8988T (cell line): ENCODE measurements at regions not wholly inside any gene's neighbourhood (a gene's known extent, or its start where the extent isn't known, plus 50 kb on each side); places are given as distances from the start of the nearest gene placed in this dataset.

ENCODE experiments used
- DNase-seq: peaks from one replicate; pipeline ENCODE4 v3.0.0; 2011

DNA sequence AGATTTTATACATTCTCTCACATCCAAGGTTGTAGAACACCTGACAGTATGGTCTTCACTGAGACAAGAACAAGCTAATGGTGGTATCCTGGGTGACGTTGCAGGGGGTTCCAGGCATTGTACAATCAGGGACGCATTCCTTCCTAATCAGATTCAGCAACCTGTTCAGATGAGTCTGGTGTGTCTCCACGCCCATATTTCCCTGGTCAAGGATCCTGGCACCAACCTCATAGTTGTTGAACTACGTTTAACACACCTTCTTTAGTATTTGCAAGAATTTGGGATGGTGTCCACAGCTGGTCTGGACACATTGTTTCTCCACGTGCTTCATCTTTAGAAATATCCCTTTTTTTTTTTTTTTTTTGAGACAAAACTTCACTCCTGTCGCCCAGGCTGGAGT lies 161.0 kb upstream of the CDYL start:
- DNase-seq, result no peak

GRCh38 chr6:4614637-4615036 lies 161.6 kb upstream of the CDYL start:
- DNase-seq, result no peak

DNA sequence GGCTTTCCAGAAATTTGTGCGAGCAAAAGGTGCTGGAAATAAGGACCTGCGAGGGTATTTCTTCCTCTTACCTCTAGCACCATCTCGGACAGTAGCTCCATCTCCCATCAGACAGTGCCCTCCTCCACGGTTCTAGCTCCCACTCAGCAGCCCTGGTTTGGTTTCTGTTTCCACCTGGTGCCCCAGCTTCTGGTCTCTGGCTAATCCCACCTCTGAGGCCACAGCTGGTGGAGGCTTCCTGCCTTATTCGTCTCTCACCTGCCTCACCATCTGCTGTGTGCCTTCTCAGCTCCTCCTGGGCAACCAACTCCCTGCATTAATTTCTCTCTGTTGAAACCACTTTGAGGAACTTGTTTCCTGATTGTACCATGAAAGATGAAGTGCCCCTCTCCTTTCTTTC lies 162.4 kb upstream of the CDYL start:
- DNase-seq, result no peak

GRCh38 chr6:4613381-4613780 lies 162.8 kb upstream of the CDYL start:
- DNase-seq, result no peak

DNA sequence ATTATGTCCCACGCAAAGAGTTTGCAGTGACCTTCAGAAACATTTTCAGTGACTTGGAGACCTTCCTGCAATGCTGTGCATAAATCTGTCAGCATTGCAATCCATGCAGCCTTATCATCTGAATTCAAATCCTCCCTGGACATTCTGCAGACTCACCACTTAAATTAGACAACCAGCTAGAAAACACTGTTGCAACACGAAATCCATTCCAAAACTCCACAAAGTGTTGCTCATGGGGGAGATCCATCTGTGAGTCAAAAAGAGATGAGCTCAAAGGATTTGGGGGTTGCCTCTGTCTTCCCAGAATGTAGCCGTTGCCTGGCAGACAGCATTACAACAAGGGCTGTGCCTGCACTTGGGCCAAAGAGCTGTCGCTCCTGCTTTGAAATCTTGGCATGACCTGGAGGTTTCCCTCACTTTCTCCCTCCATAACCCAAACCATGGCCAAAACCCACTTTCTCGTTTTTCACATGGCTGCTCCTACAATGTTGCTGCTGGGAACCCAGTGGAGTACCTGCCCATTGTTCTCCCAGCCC lies 163.5 kb upstream of the CDYL start:
- no peak for DNase-seq

GRCh38 chr6:4611429-4612129 lies 164.6 kb upstream of the CDYL start:
- DNase-seq, result no peak

DNA sequence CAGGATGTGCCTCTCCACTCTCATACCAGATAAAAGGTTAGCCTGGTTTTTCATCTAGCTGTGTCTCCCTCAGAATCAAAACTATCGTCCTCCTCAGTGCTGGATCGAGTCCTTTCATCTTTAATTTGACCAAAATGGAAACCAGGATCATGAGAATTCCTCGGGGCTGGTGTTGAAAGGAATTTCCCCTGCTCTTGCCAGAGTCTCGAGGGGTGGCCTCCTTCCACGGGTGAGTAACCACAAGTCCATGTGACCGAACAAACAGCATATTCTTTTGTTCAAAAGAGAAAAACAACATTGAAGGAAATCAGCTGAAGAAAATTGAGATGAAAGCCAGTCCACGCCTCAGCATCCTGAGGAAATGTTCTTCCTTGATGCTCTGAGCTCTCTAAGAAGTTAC lies 165.9 kb upstream of the CDYL start:
- no peak for DNase-seq

DNA sequence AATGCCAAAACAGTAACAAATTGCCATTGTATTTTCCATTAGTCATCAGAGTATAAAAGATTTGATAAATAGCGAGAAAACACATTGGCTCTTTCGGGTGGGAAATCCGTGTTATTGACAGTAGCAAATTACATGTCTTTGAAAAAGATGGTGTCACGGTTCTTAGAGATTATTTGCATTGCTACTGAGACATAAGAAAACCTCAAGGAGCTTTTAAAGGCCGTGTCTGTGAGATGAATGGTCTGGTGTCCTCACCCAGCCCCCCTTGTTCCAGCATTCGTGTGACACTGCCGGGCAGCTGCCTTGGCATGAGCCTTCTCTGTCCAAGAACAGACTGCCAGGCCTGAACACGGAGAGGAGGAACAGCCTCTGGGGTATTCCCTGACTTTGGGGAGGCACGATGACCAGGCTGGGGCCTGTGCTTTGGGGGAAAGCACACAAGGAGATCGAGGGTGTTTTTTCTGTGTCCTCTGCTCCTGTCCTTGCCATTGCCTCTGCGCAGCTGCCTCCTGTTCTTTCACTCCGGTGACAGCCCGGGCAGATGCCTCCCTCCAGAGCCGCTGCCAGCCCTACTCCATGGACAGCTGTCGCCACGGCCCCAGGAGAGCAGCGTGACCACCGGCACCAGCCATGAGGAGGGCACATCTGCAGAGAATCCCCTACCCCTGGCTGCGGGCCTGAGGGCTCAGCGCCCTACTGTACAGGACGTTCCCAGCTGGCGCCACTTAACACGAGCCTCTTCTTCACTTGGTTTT lies 167.7 kb upstream of the CDYL start:
- no peak for DNase-seq

DNA sequence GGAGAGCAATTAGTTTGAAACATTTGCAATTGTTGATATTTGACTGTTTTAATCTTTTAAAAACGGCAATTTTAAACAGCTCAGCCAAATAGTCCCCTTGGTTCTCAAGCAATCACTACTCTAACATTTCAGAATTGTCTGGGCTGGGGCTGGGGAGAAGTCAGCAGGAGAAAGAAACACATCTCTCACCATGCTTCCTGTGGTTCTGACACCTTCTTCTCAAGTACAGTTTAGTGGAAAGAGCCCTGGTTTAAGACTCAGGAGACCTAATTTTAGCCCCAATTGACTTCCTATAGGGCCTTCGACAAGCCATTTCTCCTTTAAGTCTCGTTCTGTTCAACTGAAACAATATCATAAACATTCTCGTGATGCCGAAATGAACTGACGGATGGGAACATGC lies 168.4 kb upstream of the CDYL start:
- DNase-seq, result no peak

DNA sequence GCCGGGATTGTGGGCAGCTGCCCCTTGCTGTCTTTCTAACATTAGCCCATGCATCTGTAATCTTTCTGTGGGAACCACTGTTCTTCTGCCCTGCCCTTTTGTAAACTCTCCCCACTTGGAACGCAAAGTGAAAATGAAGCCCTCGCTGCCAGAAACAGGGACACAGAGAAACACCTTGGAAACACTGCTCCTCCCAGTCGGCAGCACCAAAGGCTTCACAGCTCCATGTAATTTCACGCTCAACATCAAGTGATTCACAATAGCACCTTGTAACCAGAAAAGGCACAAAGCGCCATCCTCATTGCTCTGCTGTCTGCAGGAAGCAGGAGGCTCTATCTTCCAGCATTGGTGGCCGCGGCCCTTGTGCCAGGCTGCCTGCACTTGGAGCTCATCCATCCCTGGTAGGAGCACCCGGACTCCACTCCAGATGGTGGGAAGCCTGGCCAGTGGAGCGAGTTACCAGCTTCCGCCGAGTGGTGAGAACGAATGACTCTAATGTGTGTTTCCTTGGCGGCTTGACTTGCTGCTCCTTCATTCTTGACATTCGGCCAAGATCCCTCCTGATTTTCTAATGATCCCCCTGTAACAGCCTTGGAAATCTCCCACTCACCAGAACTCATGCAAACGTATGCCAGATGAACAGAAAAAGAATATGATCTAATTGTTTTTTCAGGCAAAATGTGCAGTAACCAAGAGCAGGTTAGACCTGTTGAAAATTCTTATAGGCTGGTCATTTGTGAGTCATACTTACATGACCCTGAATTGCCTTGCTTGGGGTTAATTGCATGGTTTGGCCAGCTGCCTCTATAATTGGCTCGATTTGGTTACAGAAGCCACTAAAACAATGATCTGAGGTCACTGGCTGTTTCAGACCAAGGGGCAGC lies 169.1 kb upstream of the CDYL start:
- DNase-seq, result no peak

- DNase-seq, result no peak
Observed at GRCh38 chr6:4606016-4606415, 170.2 kb upstream of the CDYL start.

DNA sequence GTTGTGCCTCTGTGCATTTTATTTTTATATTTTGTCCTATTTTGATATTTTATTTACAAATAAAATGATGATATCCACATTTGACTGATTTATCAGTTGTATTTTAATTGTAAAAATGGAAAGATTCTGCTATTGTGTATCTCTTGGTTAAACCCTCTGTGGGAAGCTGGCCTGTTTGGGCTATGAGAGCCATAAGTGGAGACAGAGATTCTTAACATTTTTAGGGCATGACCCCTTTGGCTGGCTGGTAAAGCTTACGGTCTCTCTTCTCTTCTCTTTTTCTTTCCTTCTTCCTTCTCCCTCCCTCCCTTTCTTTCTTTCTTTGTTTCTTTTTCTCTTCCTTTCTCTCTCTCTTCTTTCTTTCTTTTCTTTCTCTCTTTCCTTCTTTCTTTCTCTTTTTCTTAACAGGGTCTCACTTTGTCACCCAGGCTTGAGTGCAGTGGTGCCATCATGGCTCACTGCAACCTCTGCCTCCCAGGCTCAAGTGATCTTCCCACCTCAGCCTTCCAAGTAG lies 172.3 kb upstream of the CDYL start:
- DNase-seq, result no peak

DNA sequence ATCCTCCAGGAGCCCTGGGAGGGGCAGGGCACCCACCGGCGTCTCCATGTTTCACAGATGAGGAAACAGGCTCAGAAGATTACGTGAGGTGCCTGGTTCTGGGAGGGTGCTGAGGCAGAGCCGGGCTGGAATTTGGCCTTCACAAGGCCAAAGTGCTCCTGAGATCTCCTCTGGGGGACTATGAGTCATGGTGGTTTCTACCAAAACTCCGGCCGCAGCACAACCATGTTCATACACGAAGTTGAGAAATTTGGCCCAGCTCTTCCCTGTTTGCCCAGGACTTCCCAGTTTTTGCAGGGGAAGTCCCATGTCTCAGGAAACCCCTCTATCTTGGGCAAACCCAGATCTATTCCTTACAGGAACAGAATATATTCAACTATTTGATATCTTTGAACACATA lies 172.9 kb upstream of the CDYL start:
- DNase-seq, result no peak

DNA sequence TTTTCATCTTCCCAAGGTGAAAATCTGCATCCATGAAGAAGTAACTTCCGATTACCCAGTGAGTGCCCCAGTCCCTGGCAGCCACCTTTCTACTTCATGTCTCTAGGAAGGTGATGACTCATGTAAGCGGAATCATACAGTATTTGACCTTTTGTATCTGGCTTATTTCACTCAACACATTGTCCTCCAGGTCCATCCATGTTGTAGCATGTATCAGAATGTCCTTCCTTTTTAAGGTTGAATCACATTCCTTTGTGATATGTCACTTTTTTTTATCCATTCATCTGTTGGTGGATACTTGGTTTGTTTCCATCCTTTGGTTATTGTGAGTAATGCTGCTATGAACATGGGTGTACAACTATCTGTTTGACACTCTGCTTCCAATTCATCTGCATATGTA lies 176.3 kb upstream of the CDYL start:
- no peak for DNase-seq

DNA sequence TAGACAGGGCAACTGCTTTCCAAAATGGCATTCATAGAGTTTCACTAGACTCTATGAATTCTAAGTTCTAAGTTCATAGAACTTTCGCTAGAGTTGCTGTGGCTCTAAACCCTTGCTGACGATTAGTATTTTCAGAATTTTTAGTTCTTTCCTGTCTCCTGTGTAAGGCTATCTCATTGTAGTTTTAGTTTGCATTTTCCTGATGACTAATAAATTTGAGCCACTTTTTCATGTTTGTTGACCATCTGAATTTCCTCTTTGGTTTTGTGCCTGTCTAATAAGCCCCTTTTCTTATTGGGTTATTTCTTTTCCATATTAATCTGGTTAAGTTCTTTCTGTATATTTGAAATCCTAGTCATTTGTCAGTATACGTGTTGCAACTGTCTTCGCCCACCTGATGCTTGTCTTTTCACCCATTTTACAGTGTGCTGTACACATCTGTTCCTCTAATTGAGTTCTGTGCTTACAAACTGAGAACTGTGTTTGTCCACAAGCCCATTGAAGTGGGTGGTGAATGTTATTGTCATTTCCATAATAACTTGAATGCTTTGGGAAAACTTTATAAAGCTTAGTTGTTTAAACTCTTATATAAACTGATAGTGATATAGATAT lies 177.7 kb upstream of the CDYL start:
- no peak for DNase-seq

DNA sequence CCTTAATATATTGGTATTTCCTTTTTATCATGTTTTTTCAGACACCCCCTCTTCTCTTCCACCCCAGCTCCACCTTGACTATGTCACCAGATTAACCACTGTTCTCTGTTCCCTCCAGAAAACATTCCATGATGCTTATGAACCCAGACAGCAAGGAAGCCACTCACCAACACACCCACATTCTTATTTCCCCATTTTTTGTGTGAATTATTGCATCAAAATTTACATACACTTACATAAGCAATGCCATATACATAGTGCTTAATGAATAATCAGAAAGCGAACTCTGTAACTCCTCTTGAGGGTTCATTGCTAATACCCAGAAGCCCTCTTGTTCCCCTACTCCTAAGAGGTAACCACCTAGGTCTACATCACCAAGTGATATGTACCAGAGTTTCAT lies 182.3 kb upstream of the CDYL start:
- DNase-seq, result no peak

- no peak for DNase-seq
Observed at GRCh38 chr6:4592026-4592425, 184.2 kb upstream of the CDYL start.

GRCh38 chr6:4591218-4591617 lies 185.0 kb upstream of the CDYL start:
- DNase-seq, result no peak

DNA sequence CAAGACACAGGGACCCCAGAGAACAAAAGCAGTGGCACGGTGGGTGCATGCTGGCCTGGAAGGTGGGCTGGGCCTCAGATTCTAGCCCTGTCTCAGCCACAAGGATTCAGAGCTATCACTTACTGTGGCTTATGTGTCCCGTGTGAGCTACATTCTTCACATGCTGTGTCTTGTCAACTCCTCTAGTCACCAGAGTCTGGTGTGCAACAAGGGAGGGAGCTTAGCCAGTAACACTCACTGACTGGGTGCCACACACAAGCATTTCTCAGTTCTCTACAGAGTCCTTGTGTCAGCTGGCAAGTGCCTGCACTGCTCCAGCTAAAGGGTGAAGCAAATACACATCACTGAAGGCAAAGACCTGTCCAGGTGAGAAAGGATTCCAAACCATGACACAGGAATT lies 186.9 kb upstream of the CDYL start:
- DNase-seq, result no peak

GRCh38 chr6:4588581-4588980 lies 187.6 kb upstream of the CDYL start:
- no peak for DNase-seq

DNA sequence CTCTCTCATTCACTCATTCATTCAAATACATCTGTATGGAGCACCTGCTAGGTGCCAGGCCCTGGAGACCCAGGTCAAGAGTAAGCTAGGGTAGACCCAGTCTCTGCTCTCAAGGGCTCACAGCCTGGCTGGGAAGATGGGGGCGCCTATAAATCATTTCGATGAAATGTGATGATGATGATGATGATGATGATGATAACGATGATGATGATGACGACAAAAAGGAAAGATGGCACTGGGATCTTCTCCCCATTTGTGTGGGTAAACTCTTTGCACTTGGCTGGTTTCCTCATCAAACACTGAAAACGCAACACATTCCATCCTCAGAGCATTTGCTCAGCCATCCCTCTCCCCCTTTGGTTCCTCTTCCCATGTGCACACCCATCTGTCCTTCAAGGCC lies 188.0 kb upstream of the CDYL start:
- DNase-seq, result no peak

DNA sequence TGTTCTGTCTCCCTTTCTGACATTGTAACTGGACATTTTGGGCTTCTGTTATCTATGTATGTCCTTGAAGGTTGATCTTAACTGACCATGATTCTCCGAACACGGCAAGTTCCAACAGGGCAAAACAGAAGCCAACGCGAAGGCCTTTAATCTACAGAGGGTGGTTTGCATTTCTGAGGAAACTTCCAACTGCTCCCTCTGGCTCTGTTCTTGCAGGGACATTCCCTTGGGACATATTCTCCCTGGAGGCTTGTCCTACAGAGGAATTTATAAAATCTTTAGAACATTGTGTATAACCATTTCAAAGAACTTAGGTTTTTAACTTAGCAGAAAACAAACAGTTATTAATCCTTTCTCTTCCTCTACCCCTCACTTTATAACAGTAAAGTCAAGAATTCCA lies 189.0 kb upstream of the CDYL start:
- no peak for DNase-seq

GRCh38 chr6:4586469-4586859 lies 189.7 kb upstream of the CDYL start:
- no peak for DNase-seq
